ENCODE measurements at regions not wholly inside any gene's neighbourhood (a gene's known extent, or its start where the extent isn't known, plus 50 kb on each side); places are given as distances from the start of the nearest gene placed in this dataset.

GRCh38 chr11:92300876-92301275 is 76.3 kb downstream of the FAT3 start:
- H3K36me3 Mint-ChIP-seq (ENCODE audit: low read depth) = no peaks in the 10 kb centered on the region
- H3K36me3 ChIP-seq (ENCODE audit: insufficient read depth) = 0 out of 2 replicates have a peak, but pooled peaks cover 4% of the 10 kb centered on the region
- no peak overlapping the region for H3K4me3 Mint-ChIP-seq
- no peaks in the 10 kb centered on the region for H3K9me3 Mint-ChIP-seq
- TF ChIP-seq EZH2 (IDR thresholded peaks at IDR 0.05; ENCODE audit: low read depth, unreplicated experiment) (no peak), EZH2phosphoT487 (IDR thresholded peaks at IDR 0.05; ENCODE audit: unreplicated experiment) (no peak), CTCF (conservative IDR thresholded peaks at IDR 0.05; ENCODE audit: low read depth in 2 of 2) (no peak), ZNF331 (CRISPR knock-in tag; IDR thresholded peaks at IDR 0.05; ENCODE audit: low read depth) (no peak), STAT1 (IDR thresholded peaks at IDR 0.05; ENCODE audit: unreplicated experiment) (no peak), JUNB (IDR thresholded peaks at IDR 0.05; ENCODE audit: unreplicated experiment) (no peak), NANOG (IDR thresholded peaks at IDR 0.05; ENCODE audit: borderline replicate concordance) (no peak), POLR2AphosphoS5 (IDR thresholded peaks at IDR 0.05; ENCODE audit: low read depth) (no peak)
- no peak overlapping the region for H2AFZ ChIP-seq
- no peak overlapping the region for H3K4me3 ChIP-seq
- DNase-seq (ENCODE audit: low spot score) (no peak), ATAC-seq (no peak)
- no peaks in the 10 kb centered on the region for H3K27me3 ChIP-seq (ENCODE audit: insufficient read depth)
- H3K9me2 ChIP-seq (ENCODE audit: insufficient read depth) = peaks cover 13% of the 10 kb centered on the region
- H3K27ac Mint-ChIP-seq = peak overlapping the region; percentile 46; the same call in 1 of the 2 replicates
- peaks cover 69% of the 10 kb centered on the region for H3K4me1 ChIP-seq (ENCODE audit: insufficient read depth)
- H3K27ac ChIP-seq (ENCODE audit: low read depth) = no peak overlapping the region
- H4K20me1 ChIP-seq (replicated peaks; ENCODE audit: insufficient read depth) = no peaks in the 10 kb centered on the region
- H3K4me2 ChIP-seq = peak overlapping the region; percentile 31; the same call in 1 of the 2 replicates
- peaks cover 99% of the 10 kb centered on the region for H3K79me2 ChIP-seq (replicated peaks; ENCODE audit: insufficient read depth)
- H3K27me3 Mint-ChIP-seq (ENCODE audit: insufficient read depth, low read depth, poor library complexity) = peaks cover 7% of the 10 kb centered on the region
- H3F3A ChIP-seq (replicated peaks; ENCODE audit: low read depth) = no peaks in the 10 kb centered on the region
- H3K4me1 Mint-ChIP-seq = peaks cover 86% of the 10 kb centered on the region

GRCh38 chr11:92302770-92303169 is 78.2 kb downstream of the FAT3 start:
- H3K4me3 Mint-ChIP-seq = no peak overlapping the region
- H4K20me1 ChIP-seq (replicated peaks; ENCODE audit: insufficient read depth) = no peaks in the 10 kb centered on the region
- no peak for ATAC-seq
- TF ChIP-seq POLR2AphosphoS5 (IDR thresholded peaks at IDR 0.05; ENCODE audit: low read depth) (no peak), REST (IDR thresholded peaks at IDR 0.05; ENCODE audit: unreplicated experiment) (no peak), ZNF462 (CRISPR knock-in tag; IDR thresholded peaks at IDR 0.05) (no peak), ZNF114 (CRISPR knock-in tag; IDR thresholded peaks at IDR 0.05) (no peak)

More at GRCh38 chr11:92302770-92303169, 78.2 kb downstream of the FAT3 start:
- Mint-ChIP-seq H3K27ac (no peak overlapping the region), H3K4me1 (peaks cover 90% of the 10 kb centered on the region), H3K9me3 (no peaks in the 10 kb centered on the region), H3K27me3 (ENCODE audit: insufficient read depth, low read depth, poor library complexity) (peaks cover 7% of the 10 kb centered on the region), H3K36me3 (ENCODE audit: low read depth) (no peaks in the 10 kb centered on the region)
- H3K27ac ChIP-seq (ENCODE audit: low read depth) = 0 out of 2 replicates have a peak overlapping the region, but pooled peaks have one; percentile 22
- no peaks in the 10 kb centered on the region for H3F3A ChIP-seq (replicated peaks; ENCODE audit: low read depth)
- no peak overlapping the region for H3K4me3 ChIP-seq
- no peak overlapping the region for H2AFZ ChIP-seq
- peaks cover 96% of the 10 kb centered on the region for H3K79me2 ChIP-seq (replicated peaks; ENCODE audit: insufficient read depth)
- no peaks in the 10 kb centered on the region for H3K27me3 ChIP-seq (ENCODE audit: insufficient read depth)
- H3K4me1 ChIP-seq (ENCODE audit: insufficient read depth) = peaks cover 81% of the 10 kb centered on the region
- DNase-seq (ENCODE audit: low spot score) = no peak
- H3K4me2 ChIP-seq = no peak overlapping the region
- H3K36me3 ChIP-seq (ENCODE audit: insufficient read depth) = no peaks in the 10 kb centered on the region
- H3K9me2 ChIP-seq (ENCODE audit: insufficient read depth) = 0 out of 2 replicates have a peak, but pooled peaks cover 9% of the 10 kb centered on the region

Measured in GM23338 (cell line).